GM23338 (cell line): ENCODE measurements at regions not wholly inside any gene's neighbourhood (a gene's known extent, or its start where the extent isn't known, plus 50 kb on each side); places are given as distances from the start of the nearest gene placed in this dataset.

Source experiments
- ATAC-seq: fragments of 200-7000 bp; cut with Tn5 transposase; 3 replicates; pipeline ENCODE4 v1.9.1; 2020
- DNase-seq: peaks from one replicate; pipeline ENCODE4 v3.0.0-alpha.2; 2015; ENCODE audit warnings: low spot score
- H2AFZ ChIP-seq: fragments of 200-600 bp; sonication (generic); 2 replicates; pipeline ENCODE4 v1.8.0; 2016; ENCODE audit warnings: antibody characterized with exemption, mild to moderate bottlenecking, moderate library complexity
- H3F3A ChIP-seq: fragments of 200-600 bp; sonication (generic); replicated peaks from 2 replicates; pipeline ENCODE4 v1.8.0; 2017; ENCODE audit warnings: antibody characterized with exemption, mixed run types, low read depth
- H3K27ac ChIP-seq: fragments of 200-600 bp; sonication (generic); 2 replicates; pipeline ENCODE4 v1.6.1; 2016; ENCODE audit warnings: low read depth
- H3K27me3 ChIP-seq: fragments of 200-600 bp; sonication (generic); 2 replicates; pipeline ENCODE4 v1.8.0; 2016; ENCODE audit warnings: mild to moderate bottlenecking, mixed run types, moderate library complexity; ENCODE audit not compliant: insufficient read depth
- H3K36me3 ChIP-seq: fragments of 200-600 bp; sonication (generic); 2 replicates; pipeline ENCODE4 v1.8.0; 2016; ENCODE audit warnings: mild to moderate bottlenecking; ENCODE audit not compliant: insufficient read depth
- H3K4me1 ChIP-seq: fragments of 200-600 bp; sonication (generic); 2 replicates; pipeline ENCODE4 v1.8.0; 2016; ENCODE audit warnings: mild to moderate bottlenecking, moderate library complexity; ENCODE audit not compliant: insufficient read depth
- H3K4me2 ChIP-seq: fragments of 200-600 bp; sonication (generic); 2 replicates; pipeline ENCODE4 v1.7.1; 2017; ENCODE audit warnings: mixed run types
- H3K4me3 ChIP-seq: fragments of 200-600 bp; sonication (generic); 2 replicates; pipeline ENCODE4 v1.6.1; 2016; ENCODE audit warnings: mixed run types
- H3K79me2 ChIP-seq: fragments of 200-600 bp; sonication (generic); replicated peaks from 2 replicates; pipeline ENCODE4 v1.8.0; 2017; ENCODE audit warnings: mild to moderate bottlenecking; ENCODE audit not compliant: insufficient read depth
- H3K9me2 ChIP-seq: fragments of 200-600 bp; sonication (generic); 2 replicates; pipeline ENCODE4 v1.8.0; 2017; ENCODE audit not compliant: insufficient read depth
- H4K20me1 ChIP-seq: fragments of 200-600 bp; sonication (generic); replicated peaks from 2 replicates; pipeline ENCODE4 v1.8.0; 2017; ENCODE audit warnings: mild to moderate bottlenecking; ENCODE audit not compliant: insufficient read depth
- H3K27ac Mint-ChIP-seq: 2 replicates; pipeline ENCODE4 v1.8.0; 2020; ENCODE audit warnings: inconsistent platforms, mild to moderate bottlenecking, moderate library complexity, mixed read lengths
- H3K27me3 Mint-ChIP-seq: 3 replicates; pipeline ENCODE4 v1.8.0; 2022; ENCODE audit warnings: low read depth, mild to moderate bottlenecking, moderate library complexity, mixed read lengths, inconsistent platforms; ENCODE audit not compliant: insufficient read depth, poor library complexity
- H3K36me3 Mint-ChIP-seq: 3 replicates; pipeline ENCODE4 v1.8.0; 2021; ENCODE audit warnings: low read depth, mild to moderate bottlenecking, inconsistent platforms, moderate library complexity, mixed read lengths
- H3K4me1 Mint-ChIP-seq: 3 replicates; pipeline ENCODE4 v1.8.0; 2020; ENCODE audit warnings: mild to moderate bottlenecking, inconsistent platforms, mixed read lengths
- H3K4me3 Mint-ChIP-seq: 3 replicates; pipeline ENCODE4 v1.8.0; 2021; ENCODE audit warnings: moderate library complexity, mild to moderate bottlenecking, inconsistent platforms, mixed read lengths
- H3K9me3 Mint-ChIP-seq: 3 replicates; pipeline ENCODE4 v1.8.0; 2020; ENCODE audit warnings: moderate library complexity, mild to moderate bottlenecking, inconsistent platforms, mixed read lengths
- CREB1 ChIP-seq: fragments of 250-450 bp; sonication (Bioruptor Pico); IDR thresholded peaks from 2 replicates; pipeline ENCODE4 v1.5.0; 2020; ENCODE audit warnings: low read depth, mild to moderate bottlenecking, moderate library complexity
- EZH2 ChIP-seq: fragments of 200-600 bp; sonication (generic); IDR thresholded peaks from one replicate; pipeline ENCODE4 v1.8.0; 2017; ENCODE audit warnings: antibody characterized with exemption, mild to moderate bottlenecking, low read depth; ENCODE audit not compliant: unreplicated experiment
- EZH2phosphoT487 ChIP-seq: fragments of 200-600 bp; sonication (generic); IDR thresholded peaks from one replicate; pipeline ENCODE4 v1.8.1; 2018; ENCODE audit warnings: antibody characterized with exemption; ENCODE audit not compliant: unreplicated experiment
- JUNB ChIP-seq: IDR thresholded peaks from one replicate; pipeline ENCODE4 v1.6.1; 2016; ENCODE audit warnings: antibody characterized with exemption; ENCODE audit not compliant: unreplicated experiment
- NANOG ChIP-seq: IDR thresholded peaks from 2 replicates; pipeline ENCODE4 v1.6.1; 2016; ENCODE audit warnings: antibody characterized with exemption, borderline replicate concordance
- POLR2AphosphoS5 ChIP-seq: IDR thresholded peaks from 2 replicates; pipeline ENCODE4 v1.6.1; 2016; ENCODE audit warnings: antibody characterized with exemption, low read depth
- REST ChIP-seq: IDR thresholded peaks from one replicate; pipeline ENCODE4 v1.6.1; 2018; ENCODE audit warnings: antibody characterized with exemption; ENCODE audit not compliant: unreplicated experiment
- ZNF331 ChIP-seq: fragments of 250-450 bp; sonication (Bioruptor Pico); IDR thresholded peaks from 2 replicates; pipeline ENCODE4 v1.5.0; 2020; ENCODE audit warnings: low read depth, mild to moderate bottlenecking, moderate library complexity
- TF ChIP-seq, protein P1 (sequence below): IDR thresholded peaks from 2 replicates; pipeline ENCODE4 v1.6.1; 2016; ENCODE audit warnings: antibody characterized with exemption

DNA sequence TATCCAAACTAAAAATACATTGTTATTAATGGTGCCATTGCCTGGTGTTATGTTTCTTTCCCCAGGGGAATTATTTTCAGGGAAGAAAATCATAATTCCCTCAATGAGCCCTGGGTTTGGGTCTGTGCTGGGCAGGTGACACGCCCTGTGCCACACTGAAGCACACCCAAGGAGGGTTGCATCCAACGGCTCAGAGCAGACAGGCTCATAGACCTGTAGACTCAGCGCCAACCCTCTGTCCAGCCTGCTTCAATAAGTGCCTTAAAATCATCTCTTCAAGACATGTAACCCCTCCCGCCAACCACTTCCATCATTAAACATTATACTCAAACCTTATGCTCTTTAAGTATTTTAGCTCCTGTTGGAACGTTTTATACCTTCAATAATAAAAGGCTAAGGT is 225.3 kb upstream of the CDH4 start:
- no peaks in the 10 kb centered on the region for H3K4me1 ChIP-seq
- Mint-ChIP-seq H3K4me1 (no peaks in the 10 kb centered on the region), H3K27me3 (peaks cover 32% of the 10 kb centered on the region), H3K27ac (no peak overlapping the region), H3K9me3 (peaks cover 33% of the 10 kb centered on the region), H3K4me3 (no peak overlapping the region), H3K36me3 (peaks cover 11% of the 10 kb centered on the region)
- no peaks in the 10 kb centered on the region for H3F3A ChIP-seq
- H3K79me2 ChIP-seq, result no peaks in the 10 kb centered on the region
- H3K4me3 ChIP-seq, result no peak overlapping the region
- TF ChIP-seq, protein P1, sequence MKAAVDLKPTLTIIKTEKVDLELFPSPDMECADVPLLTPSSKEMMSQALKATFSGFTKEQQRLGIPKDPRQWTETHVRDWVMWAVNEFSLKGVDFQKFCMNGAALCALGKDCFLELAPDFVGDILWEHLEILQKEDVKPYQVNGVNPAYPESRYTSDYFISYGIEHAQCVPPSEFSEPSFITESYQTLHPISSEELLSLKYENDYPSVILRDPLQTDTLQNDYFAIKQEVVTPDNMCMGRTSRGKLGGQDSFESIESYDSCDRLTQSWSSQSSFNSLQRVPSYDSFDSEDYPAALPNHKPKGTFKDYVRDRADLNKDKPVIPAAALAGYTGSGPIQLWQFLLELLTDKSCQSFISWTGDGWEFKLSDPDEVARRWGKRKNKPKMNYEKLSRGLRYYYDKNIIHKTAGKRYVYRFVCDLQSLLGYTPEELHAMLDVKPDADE, result no peak
- TF ChIP-seq CREB1, result no peak
- H3K36me3 ChIP-seq, result peaks cover 5% of the 10 kb centered on the region; the same call in 1 of the 2 replicates
- no peaks in the 10 kb centered on the region for H3K9me2 ChIP-seq
- no peaks in the 10 kb centered on the region for H4K20me1 ChIP-seq
- H3K27me3 ChIP-seq, result no peaks in the 10 kb centered on the region
- no peak overlapping the region for H3K27ac ChIP-seq
- H3K4me2 ChIP-seq, result no peak overlapping the region
- ATAC-seq (no peak), DNase-seq (no peak)
- no peak overlapping the region for H2AFZ ChIP-seq

DNA sequence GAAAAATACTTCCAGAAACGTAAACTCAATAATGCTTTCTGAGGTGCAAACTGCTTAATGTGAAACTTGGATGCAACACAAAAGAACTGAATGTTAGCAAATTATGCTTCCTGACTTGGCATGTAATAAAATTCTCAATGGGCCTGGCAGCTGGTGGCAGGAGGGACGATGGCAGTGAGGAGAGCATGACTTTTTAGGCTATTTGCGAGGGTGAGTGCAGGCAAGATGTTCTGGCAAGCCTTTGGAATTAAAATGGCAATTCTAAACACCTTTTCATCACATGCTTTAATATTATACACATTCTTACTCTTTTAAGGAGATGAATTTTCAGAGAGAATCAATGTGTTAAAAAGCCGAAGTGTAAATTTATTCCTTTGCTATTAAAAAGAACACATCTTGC is 224.8 kb upstream of the CDH4 start:
- Mint-ChIP-seq H3K36me3 (peaks cover 11% of the 10 kb centered on the region), H3K27ac (no peak overlapping the region), H3K4me1 (no peaks in the 10 kb centered on the region), H3K9me3 (peaks cover 33% of the 10 kb centered on the region), H3K4me3 (no peak overlapping the region), H3K27me3 (peaks cover 31% of the 10 kb centered on the region)
- Histone ChIP-seq H2AFZ (no peak overlapping the region), H3K27me3 (no peaks in the 10 kb centered on the region), H4K20me1 (no peaks in the 10 kb centered on the region), H3K4me3 (no peak overlapping the region), H3K9me2 (no peaks in the 10 kb centered on the region), H3K4me2 (no peak overlapping the region), H3K4me1 (no peaks in the 10 kb centered on the region), H3K79me2 (no peaks in the 10 kb centered on the region), H3K27ac (no peak overlapping the region), H3F3A (no peaks in the 10 kb centered on the region), H3K36me3 (peaks cover 5% of the 10 kb centered on the region; the same call in 1 of the 2 replicates)
- TF ChIP-seq ZNF331 (CRISPR knock-in tag) (no peak), JUNB (no peak), NANOG (no peak)
- DNase-seq (no peak), ATAC-seq (no peak)

GRCh38 chr20:61030130-61030529 is 221.9 kb upstream of the CDH4 start:
- Histone ChIP-seq H3K27me3 (no peaks in the 10 kb centered on the region; the same call in 1 of the 2 replicates), H3F3A (no peaks in the 10 kb centered on the region), H3K4me3 (no peak overlapping the region), H4K20me1 (no peaks in the 10 kb centered on the region), H3K36me3 (peaks cover 5% of the 10 kb centered on the region; the same call in 1 of the 2 replicates), H3K79me2 (no peaks in the 10 kb centered on the region), H3K9me2 (no peaks in the 10 kb centered on the region), H3K4me1 (no peaks in the 10 kb centered on the region), H3K27ac (no peak overlapping the region), H2AFZ (no peak overlapping the region), H3K4me2 (no peak overlapping the region)
- H3K9me3 Mint-ChIP-seq, result peaks cover 33% of the 10 kb centered on the region
- DNase-seq, result no peak
- H3K27me3 Mint-ChIP-seq, result peaks cover 25% of the 10 kb centered on the region
- no peak overlapping the region for H3K27ac Mint-ChIP-seq
- H3K4me3 Mint-ChIP-seq, result no peak overlapping the region
- H3K4me1 Mint-ChIP-seq, result no peaks in the 10 kb centered on the region
- no peak for ATAC-seq
- H3K36me3 Mint-ChIP-seq, result peaks cover 11% of the 10 kb centered on the region
- TF ChIP-seq EZH2, result no peak
- TF ChIP-seq JUNB, result no peak
- no peak for TF ChIP-seq CREB1
- TF ChIP-seq POLR2AphosphoS5, result no peak
- TF ChIP-seq EZH2phosphoT487, result no peak
- TF ChIP-seq REST, result no peak
